HuH-7 (cell line): ENCODE measurements at regions not wholly inside any gene's neighbourhood (a gene's known extent, or its start where the extent isn't known, plus 50 kb on each side); places are given as distances from the start of the nearest gene placed in this dataset.
A peak's percentile ranks its signal among the peaks of the same experiment; 100 is the strongest.
"Not testable (repeated sequence)": the region's sequence is repeated elsewhere in the genome, so short reads cannot be mapped to it uniquely, and the experiment has no call there.

Experiments
- DNase-seq: peaks from one replicate; pipeline ENCODE4 v3.0.0; 2011; ENCODE audit warnings: low spot score

GRCh38 chr10:18735711-18736110 is 76.5 kb downstream of the ARL5B start:
- DNase-seq = no peak

- DNase-seq = no peak
Observed at GRCh38 chr10:18737236-18737635, 78.0 kb downstream of the ARL5B start.

- DNase-seq = no peak
Observed at GRCh38 chr10:18737841-18738240, 78.6 kb downstream of the ARL5B start.

GRCh38 chr10:18738835-18739234 is 79.6 kb downstream of the ARL5B start:
- DNase-seq = no peak

GRCh38 chr10:18743926-18744325 is 84.7 kb downstream of the ARL5B start:
- no peak for DNase-seq

- no peak for DNase-seq
Observed at GRCh38 chr10:18753312-18753895, 94.2 kb downstream of the ARL5B start.

GRCh38 chr10:18759575-18759974 is 100.3 kb downstream of the ARL5B start:
- no peak for DNase-seq

GRCh38 chr10:18760836-18761235 is 101.6 kb downstream of the ARL5B start:
- DNase-seq = no peak

GRCh38 chr10:18767981-18768380 is 108.8 kb downstream of the ARL5B start:
- no peak for DNase-seq

GRCh38 chr10:18773180-18773579 is 113.9 kb downstream of the ARL5B start:
- DNase-seq = no peak

GRCh38 chr10:18777258-18777657 is 118.0 kb downstream of the ARL5B start:
- no peak for DNase-seq

- no peak for DNase-seq
Observed at GRCh38 chr10:18786478-18786877, 127.2 kb downstream of the ARL5B start.

- DNase-seq = peak; percentile 13
Observed at GRCh38 chr10:18793951-18794350, 134.7 kb downstream of the ARL5B start.

- peak; percentile 3 for DNase-seq
Observed at GRCh38 chr10:18795549-18795948, 136.3 kb downstream of the ARL5B start.

- no peak for DNase-seq
Observed at GRCh38 chr10:18797286-18797685, 138.1 kb downstream of the ARL5B start.

- DNase-seq = peak; percentile 12
Observed at GRCh38 chr10:18822156-18822555, 162.9 kb downstream of the ARL5B start.

GRCh38 chr10:18829259-18829658 is 170.0 kb downstream of the ARL5B start:
- DNase-seq = no peak

GRCh38 chr10:18830277-18830676 is 171.0 kb downstream of the ARL5B start:
- DNase-seq = no peak

- DNase-seq = not testable (repeated sequence)
Observed at GRCh38 chr10:18856623-18857022, 192.0 kb upstream of the MALRD1 start.

- no peak for DNase-seq
Observed at GRCh38 chr10:18859659-18860058, 188.9 kb upstream of the MALRD1 start.

- DNase-seq = no peak
Observed at GRCh38 chr10:18860186-18860585, 188.4 kb upstream of the MALRD1 start.

- no peak for DNase-seq
Observed at GRCh38 chr10:18860631-18861240, 187.9 kb upstream of the MALRD1 start.

- DNase-seq = no peak
Observed at GRCh38 chr10:18861382-18861781, 187.2 kb upstream of the MALRD1 start.

GRCh38 chr10:18866852-18867251 is 181.7 kb upstream of the MALRD1 start:
- no peak for DNase-seq
